Mesendoderm (in vitro differentiated cells): ENCODE measurements at regions not wholly inside any gene's neighbourhood (a gene's known extent, or its start where the extent isn't known, plus 50 kb on each side); places are given as distances from the start of the nearest gene placed in this dataset.
"Not testable (repeated sequence)": the region's sequence is repeated elsewhere in the genome, so short reads cannot be mapped to it uniquely, and the experiment has no call there.

Source experiments
- DNase-seq: peaks from one replicate; pipeline ENCODE4 v3.0.0; 2013
- H2AK5ac ChIP-seq: 2 replicates; pipeline ENCODE4 v1.6.1; 2013; ENCODE audit warnings: low read length, inconsistent platforms
- H2BK120ac ChIP-seq: 2 replicates; pipeline ENCODE4 v1.6.1; 2013; ENCODE audit warnings: low read depth, mild to moderate bottlenecking, low read length, moderate library complexity, mixed read lengths
- H2BK15ac ChIP-seq: replicated peaks from 2 replicates; pipeline ENCODE4 v1.6.1; 2013; ENCODE audit warnings: low read depth, mild to moderate bottlenecking, moderate library complexity
- H2BK5ac ChIP-seq: 2 replicates; pipeline ENCODE4 v1.6.1; 2013; ENCODE audit warnings: low read length, inconsistent platforms
- H3K18ac ChIP-seq: 2 replicates; pipeline ENCODE4 v1.6.1; 2013; ENCODE audit warnings: mild to moderate bottlenecking, low read length, mixed read lengths
- H3K23ac ChIP-seq: one replicate; pipeline ENCODE4 v1.6.1; 2013; ENCODE audit warnings: low read length
- H3K27ac ChIP-seq: 2 replicates; pipeline ENCODE4 v1.5.1; 2013; ENCODE audit warnings: low read depth, mild to moderate bottlenecking, inconsistent platforms, low read length, moderate library complexity
- H3K27me3 ChIP-seq: 2 replicates; pipeline ENCODE4 v1.6.1; 2013; ENCODE audit warnings: low read length, control low read depth, mild to moderate bottlenecking, inconsistent platforms; ENCODE audit not compliant: insufficient read depth, poor library complexity
- H3K36me3 ChIP-seq: 2 replicates; pipeline ENCODE4 v1.6.1; 2013; ENCODE audit warnings: low read length, inconsistent platforms; ENCODE audit not compliant: control insufficient read depth, insufficient read depth
- H3K4ac ChIP-seq: one replicate; pipeline ENCODE4 v1.6.1; 2013; ENCODE audit warnings: low read depth, mild to moderate bottlenecking, low read length, moderate library complexity
- H3K4me1 ChIP-seq: 2 replicates; pipeline ENCODE4 v1.6.1; 2013; ENCODE audit warnings: low read depth, low read length, inconsistent platforms; ENCODE audit not compliant: control insufficient read depth
- H3K4me2 ChIP-seq: 2 replicates; pipeline ENCODE4 v1.6.1; 2013; ENCODE audit warnings: low read length
- H3K4me3 ChIP-seq: 2 replicates; pipeline ENCODE4 v1.5.1; 2013; ENCODE audit warnings: mild to moderate bottlenecking, low read length
- H3K56ac ChIP-seq: one replicate; pipeline ENCODE4 v1.6.1; 2013; ENCODE audit warnings: low read length
- H3K79me1 ChIP-seq: 2 replicates; pipeline ENCODE4 v1.6.1; 2013; ENCODE audit warnings: low read length, inconsistent platforms
- H3K79me2 ChIP-seq: 2 replicates; pipeline ENCODE4 v1.6.1; 2013; ENCODE audit warnings: mild to moderate bottlenecking, low read length; ENCODE audit not compliant: control insufficient read depth, insufficient read depth
- H3K9ac ChIP-seq: 2 replicates; pipeline ENCODE4 v1.6.1; 2013; ENCODE audit warnings: low read length, inconsistent platforms
- H4K5ac ChIP-seq: one replicate; pipeline ENCODE4 v1.6.1; 2013; ENCODE audit warnings: low read length
- H4K8ac ChIP-seq: one replicate; pipeline ENCODE4 v1.6.1; 2013; ENCODE audit warnings: low read depth, mild to moderate bottlenecking, control low read depth, low read length, moderate library complexity
- WGBS: extraction: QIAGEN DNeasy Blood & Tissue Kit; methylation state at CpG from one replicate; pipeline ENCODE4 v1.1.7; 2013; ENCODE audit warnings: low lambda C conversion rate, missing lambda C conversion rate; ENCODE audit not compliant: insufficient coverage; ENCODE audit errors: extremely low coverage; 5-methylcytosine and 5-hydroxymethylcytosine counted together

DNA sequence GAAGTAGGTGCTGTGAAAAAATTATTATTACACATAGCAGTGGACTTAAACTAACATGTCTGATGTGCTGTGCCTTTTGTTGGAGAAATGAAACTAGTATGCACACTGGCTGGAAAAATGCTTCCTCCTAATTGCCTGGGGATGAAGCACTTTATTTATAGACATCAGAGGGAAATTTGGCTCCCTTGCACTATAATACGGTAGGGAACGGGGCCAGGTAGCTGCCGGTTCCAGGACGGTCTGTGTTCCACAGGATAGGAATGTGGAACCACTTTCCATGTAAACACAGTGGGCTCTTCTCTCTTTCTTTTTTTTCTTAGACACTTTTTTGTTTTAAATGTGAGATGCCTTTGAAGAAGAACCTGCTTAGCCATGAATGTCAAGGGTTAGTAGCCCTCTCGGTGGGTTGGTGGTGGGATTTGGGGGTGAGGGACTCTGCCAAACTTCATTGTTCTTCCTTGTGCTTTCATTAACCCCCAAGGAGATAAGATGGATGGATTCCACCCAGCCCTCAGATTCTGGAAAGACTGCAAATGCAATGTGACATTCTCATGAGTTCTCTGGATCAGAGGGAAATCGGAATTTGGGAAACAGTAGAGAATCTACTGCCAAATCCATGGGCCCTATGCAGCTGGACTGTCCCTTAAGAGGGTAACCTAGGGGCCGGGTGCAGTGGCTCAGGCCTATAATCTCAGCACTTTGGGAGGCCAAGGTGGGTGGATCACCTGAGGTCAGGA is 58.0 kb upstream of the GSC start:
- WGBS = no CpG with 5 or more reads among the region's 7 CpGs
- Histone ChIP-seq H4K5ac (no peak overlapping the region), H3K27ac (no peak overlapping the region), H3K79me1 (no peaks in the 10 kb centered on the region), H3K56ac (no peak overlapping the region), H3K18ac (no peak overlapping the region), H3K4me3 (no peak overlapping the region), H2BK120ac (no peak overlapping the region), H3K9ac (no peak overlapping the region), H3K4me1 (peaks cover 2% of the 10 kb centered on the region), H2BK5ac (no peak overlapping the region), H3K23ac (no peak overlapping the region), H3K79me2 (no peaks in the 10 kb centered on the region), H2BK15ac (no peak overlapping the region), H3K4ac (no peak overlapping the region), H3K4me2 (no peak overlapping the region), H3K27me3 (no peaks in the 10 kb centered on the region), H4K8ac (no peak overlapping the region), H2AK5ac (no peak overlapping the region), H3K36me3 (no peaks in the 10 kb centered on the region)
- no peak for DNase-seq

DNA sequence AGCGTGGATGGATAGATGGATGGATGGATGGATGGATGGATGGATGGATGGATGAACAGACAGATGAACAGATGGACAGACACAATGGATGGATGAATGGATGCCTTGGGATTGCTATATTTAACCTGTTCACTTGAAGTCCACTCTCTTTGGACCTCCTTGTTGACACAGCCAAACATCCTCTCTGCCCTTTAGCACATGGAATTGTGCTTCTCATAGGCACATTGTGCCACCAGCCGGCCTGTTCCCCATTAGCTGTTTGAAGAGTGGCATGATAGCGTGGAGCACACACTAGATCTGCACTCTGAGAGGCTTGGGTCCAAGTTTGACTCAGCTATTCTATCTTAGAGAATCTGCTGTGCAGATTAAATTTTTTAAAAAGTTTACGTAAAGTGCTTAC is 56.9 kb upstream of the GSC start:
- H3K4ac ChIP-seq = no peak overlapping the region
- no peak overlapping the region for H2BK15ac ChIP-seq
- H2BK5ac ChIP-seq = no peak overlapping the region
- 100% methylated on average over 1 of the region's 4 CpGs for WGBS
- H3K23ac ChIP-seq = no peak overlapping the region
- H3K79me2 ChIP-seq = no peaks in the 10 kb centered on the region
- no peak overlapping the region for H3K9ac ChIP-seq
- no peak overlapping the region for H2BK120ac ChIP-seq
- H3K56ac ChIP-seq = no peak overlapping the region
- H2AK5ac ChIP-seq = no peak overlapping the region
- H3K27ac ChIP-seq = no peak overlapping the region
- no peaks in the 10 kb centered on the region for H3K36me3 ChIP-seq
- H3K4me3 ChIP-seq = no peak overlapping the region
- H3K79me1 ChIP-seq = no peaks in the 10 kb centered on the region
- no peak overlapping the region for H4K8ac ChIP-seq
- no peak overlapping the region for H4K5ac ChIP-seq
- no peak overlapping the region for H3K18ac ChIP-seq
- DNase-seq = no peak
- no peak overlapping the region for H3K4me2 ChIP-seq
- H3K27me3 ChIP-seq = no peaks in the 10 kb centered on the region
- peaks cover 2% of the 10 kb centered on the region for H3K4me1 ChIP-seq

DNA sequence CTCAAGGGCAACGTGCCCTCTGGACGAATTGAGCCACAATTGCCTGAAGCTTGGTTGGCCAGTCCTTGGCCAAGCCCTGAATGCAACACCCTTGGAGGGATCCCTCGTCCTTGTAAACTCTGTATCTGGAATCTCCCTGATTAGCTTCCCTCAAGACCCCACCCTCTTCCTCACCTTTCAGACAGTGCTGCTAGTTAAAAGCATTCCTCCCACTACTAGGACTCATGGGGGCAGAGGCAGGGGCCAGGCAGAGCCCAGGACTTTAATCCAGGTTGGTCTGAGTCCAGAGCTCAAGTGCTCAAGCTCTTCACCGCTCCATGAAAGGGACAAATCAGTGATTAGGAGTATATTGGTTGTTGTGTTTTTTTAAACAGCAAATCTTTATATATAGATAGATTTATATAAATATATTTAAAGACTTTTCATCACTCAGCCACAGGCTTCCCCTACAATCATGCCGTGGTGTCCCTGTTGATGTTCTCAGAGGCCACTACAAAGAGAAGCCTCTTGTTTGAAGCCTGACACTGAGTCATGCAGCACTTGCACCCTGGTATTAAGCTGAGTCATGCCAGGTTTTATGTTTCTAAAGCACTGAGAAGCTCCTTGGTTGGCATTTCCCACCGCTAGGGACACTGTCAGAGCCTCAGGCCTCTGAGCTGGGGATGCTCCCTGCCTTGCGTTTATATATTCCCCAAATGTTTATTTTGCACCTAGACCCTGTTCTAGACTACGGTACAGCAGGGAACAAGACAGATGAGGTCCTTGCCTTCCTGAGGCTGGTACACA is 53.8 kb upstream of the GSC start:
- Histone ChIP-seq H2BK5ac (no peak overlapping the region), H2AK5ac (no peak overlapping the region), H3K79me2 (no peaks in the 10 kb centered on the region), H3K23ac (no peak overlapping the region), H2BK15ac (no peak overlapping the region), H3K4ac (no peak overlapping the region), H4K5ac (no peak overlapping the region), H3K79me1 (no peaks in the 10 kb centered on the region), H3K4me1 (peaks cover 2% of the 10 kb centered on the region), H3K27ac (no peak overlapping the region), H3K18ac (no peak overlapping the region), H4K8ac (no peak overlapping the region), H3K9ac (no peak overlapping the region), H3K36me3 (no peaks in the 10 kb centered on the region), H3K4me3 (no peak overlapping the region), H3K27me3 (no peaks in the 10 kb centered on the region), H3K4me2 (no peak overlapping the region), H3K56ac (no peak overlapping the region), H2BK120ac (no peak overlapping the region)
- WGBS = no CpG with 5 or more reads among the region's 8 CpGs
- DNase-seq = peak; percentile 73

DNA sequence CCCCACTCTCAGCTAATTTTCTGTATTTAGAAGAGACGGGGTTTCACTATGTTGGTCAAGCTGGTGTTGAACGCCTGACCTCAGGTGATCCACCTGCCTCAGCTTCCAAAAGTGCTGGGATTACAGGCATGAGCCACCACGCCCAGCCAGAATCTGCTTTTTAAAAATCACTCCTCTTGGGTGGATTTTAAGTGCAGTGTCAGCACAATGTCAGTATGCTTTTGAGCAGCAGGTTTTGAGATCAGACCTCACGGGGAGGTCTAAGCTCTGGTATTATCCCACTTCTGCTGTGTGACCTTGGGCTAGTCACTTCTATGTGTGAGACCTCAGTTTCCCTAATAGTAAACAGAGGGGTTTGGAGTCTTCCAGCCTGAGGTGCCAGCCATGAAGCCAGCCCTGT is 51.8 kb upstream of the GSC start:
- H3K4ac ChIP-seq = no peak overlapping the region
- H3K79me2 ChIP-seq = no peaks in the 10 kb centered on the region

DNA sequence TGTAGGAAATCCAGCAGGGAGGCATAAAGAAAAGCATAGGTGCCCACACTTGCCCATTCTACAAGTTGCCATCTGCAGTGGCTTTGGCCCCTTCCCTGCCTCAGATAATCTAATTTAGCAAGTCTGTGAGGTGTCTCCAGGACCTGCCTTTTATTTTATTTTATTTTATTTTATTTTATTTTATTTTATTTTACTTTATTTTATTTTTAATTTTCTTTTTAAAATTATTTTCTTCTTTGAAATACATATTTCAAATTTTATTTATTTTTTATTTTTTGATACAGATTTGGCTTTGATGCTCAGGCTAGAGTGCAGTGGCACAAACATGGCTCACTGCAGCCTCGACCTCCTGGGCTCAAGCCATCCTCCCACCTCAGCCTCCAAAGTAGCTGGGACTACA is 51.0 kb upstream of the GSC start:
- H2BK15ac ChIP-seq, H3K23ac ChIP-seq, H3K36me3 ChIP-seq, H3K9ac ChIP-seq, DNase-seq, H3K18ac ChIP-seq, H3K4me1 ChIP-seq, H3K56ac ChIP-seq, H3K4ac ChIP-seq, H4K5ac ChIP-seq, H3K27me3 ChIP-seq, H3K27ac ChIP-seq, H3K79me1 ChIP-seq, H4K8ac ChIP-seq, H2BK5ac ChIP-seq, H3K4me3 ChIP-seq, H3K79me2 ChIP-seq, H2BK120ac ChIP-seq, H2AK5ac ChIP-seq, H3K4me2 ChIP-seq: not testable (repeated sequence)
- no CpG with 5 or more reads among the region's 1 CpG for WGBS

More for the DNA sequence above, 51.8 kb upstream of the GSC start:
- Histone ChIP-seq H4K8ac (no peak overlapping the region), H2BK5ac (no peak overlapping the region), H2AK5ac (no peak overlapping the region), H3K4me2 (no peak overlapping the region), H3K23ac (no peak overlapping the region), H3K27me3 (no peaks in the 10 kb centered on the region), H3K36me3 (no peaks in the 10 kb centered on the region), H2BK120ac (no peak overlapping the region), H3K79me1 (no peaks in the 10 kb centered on the region), H3K18ac (no peak overlapping the region), H3K4me1 (peaks cover 2% of the 10 kb centered on the region), H3K27ac (no peak overlapping the region), H2BK15ac (no peak overlapping the region), H4K5ac (no peak overlapping the region), H3K56ac (no peak overlapping the region), H3K4me3 (no peak overlapping the region), H3K9ac (no peak overlapping the region)
- no peak for DNase-seq
- no CpG with 5 or more reads among the region's 4 CpGs for WGBS
